Left ventricle myocardium superior (tissue), 1 donor: ENCODE measurements at regions not wholly inside any gene's neighbourhood (a gene's known extent, or its start where the extent isn't known, plus 50 kb on each side); places are given as distances from the start of the nearest gene placed in this dataset.
"Not testable (repeated sequence)": the region's sequence is repeated elsewhere in the genome, so short reads cannot be mapped to it uniquely, and the experiment has no call there.

Experiments used
- ATAC-seq: fragments of 200-7000 bp; cut with Tn5 transposase; one replicate; pipeline ENCODE4 v1.9.1; 2020; ENCODE audit warnings: mild to moderate bottlenecking, moderate library complexity
- DNase-seq: peaks from one replicate; pipeline ENCODE4 v3.0.0-alpha.2; 2020
- intact Hi-C: fragments of 100-400 bp; cut with micrococcal nuclease; formaldehyde crosslinking; loops from one replicate; pipeline ENCODE4 v1.11.0; 2022
- donor health status: DM: no; HTN: yes; CAD: no; lungs with severe emphysema.

- no peak for DNase-seq
- ATAC-seq, result no peak
- intact Hi-C loops, result no loop called here
Measured at GRCh38 chr18:67179726-67180125, 336.8 kb downstream of the DSEL start.

- DNase-seq, result no peak
- intact Hi-C loops, result no loop called here
- ATAC-seq, result no peak
Measured at GRCh38 chr18:67159662-67160061, 356.9 kb downstream of the DSEL start.

GRCh38 chr18:67154979-67155378, 361.5 kb downstream of the DSEL start:
- intact Hi-C loops, result no loop called here
- DNase-seq (no peak), ATAC-seq (no peak)

DNA sequence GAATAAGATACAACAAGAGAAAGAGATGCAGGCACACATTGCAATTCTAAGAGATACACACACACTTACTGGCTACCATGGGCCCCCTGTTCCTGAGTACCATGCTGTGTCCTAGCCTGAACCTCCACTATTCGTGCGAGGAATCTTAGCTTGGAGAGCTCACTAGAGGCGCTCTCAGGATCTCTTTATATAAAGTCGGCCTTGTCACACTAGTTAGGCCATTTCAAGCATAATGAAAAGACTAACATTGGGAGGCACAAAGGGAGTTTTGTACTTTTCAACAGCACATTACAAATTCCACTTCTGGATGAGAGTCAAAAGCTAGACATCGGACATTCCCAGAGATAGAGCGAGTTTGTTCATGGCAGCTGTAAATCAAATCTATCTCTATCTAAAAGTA, 365.2 kb downstream of the DSEL start:
- no peak for ATAC-seq
- intact Hi-C loops, result no loop called here
- DNase-seq, result no peak

- ATAC-seq, result no peak
- intact Hi-C loops, result no loop called here
- DNase-seq, result no peak
Measured at GRCh38 chr18:67145586-67146292, 370.8 kb downstream of the DSEL start.

- intact Hi-C loops, result no loop called here
- DNase-seq (no peak), ATAC-seq (no peak)
Measured at GRCh38 chr18:67144329-67144728, 372.2 kb downstream of the DSEL start.

DNA sequence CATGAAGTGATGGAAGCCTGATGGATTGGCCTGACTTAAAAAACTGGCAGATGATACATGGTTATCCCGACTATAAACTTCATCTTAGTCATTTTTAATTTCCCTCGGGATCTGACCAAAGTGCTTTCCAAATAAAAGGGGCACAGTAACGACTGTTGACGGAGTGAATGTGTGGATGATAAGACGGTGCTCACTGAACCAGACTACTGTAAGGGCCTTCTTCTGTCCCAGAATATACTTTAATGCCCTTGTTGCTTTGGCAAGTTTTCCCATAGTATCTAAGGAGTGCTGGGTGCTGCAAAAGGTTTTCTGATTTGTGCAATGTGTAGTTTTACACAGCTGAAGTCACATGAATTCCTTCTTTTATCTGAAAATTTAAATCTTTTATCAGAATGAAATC, 373.5 kb downstream of the DSEL start:
- intact Hi-C loops, result no loop called here
- no peak for ATAC-seq
- DNase-seq, result no peak

DNA sequence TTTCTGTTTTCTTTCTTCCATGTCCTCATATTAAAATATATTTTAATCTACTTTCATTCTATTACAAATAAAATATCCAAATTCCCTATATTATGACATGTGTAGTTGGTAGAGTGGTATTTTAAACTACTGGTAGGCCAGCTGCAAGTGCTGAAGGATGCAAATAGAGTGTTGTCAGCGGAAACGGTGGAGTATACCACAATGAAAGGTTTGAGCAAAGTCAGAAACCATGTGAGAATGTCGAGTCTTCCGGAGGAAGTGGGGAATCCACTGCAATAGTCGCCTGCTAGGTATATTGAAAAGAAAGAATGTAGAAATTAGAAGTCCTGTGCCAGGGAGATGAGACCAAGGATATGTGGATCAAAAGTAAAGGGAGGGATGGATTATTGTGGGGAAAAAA, 373.9 kb downstream of the DSEL start:
- intact Hi-C loops, result no loop called here
- ATAC-seq, result no peak
- no peak for DNase-seq

DNA sequence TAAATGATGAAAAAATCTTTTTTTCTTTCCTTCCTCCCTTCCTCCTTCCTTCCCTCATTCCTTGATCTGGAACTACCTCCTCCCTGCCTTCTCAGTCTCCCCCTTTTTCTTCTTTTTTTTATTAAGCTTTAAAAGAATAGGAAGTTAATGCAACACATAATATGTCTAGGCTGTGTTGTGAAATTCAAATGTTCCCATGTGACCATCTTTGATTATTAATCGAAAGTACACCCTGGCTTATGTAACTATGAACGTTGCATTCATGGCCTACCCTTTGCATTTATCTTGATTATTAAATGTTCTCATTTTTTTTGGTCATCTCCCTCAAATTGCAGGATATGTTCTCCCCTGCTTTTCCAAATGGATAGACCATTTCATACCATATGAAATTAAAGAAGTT, 376.0 kb downstream of the DSEL start:
- ATAC-seq, result no peak
- no peak for DNase-seq
- intact Hi-C loops, result no loop called here

DNA sequence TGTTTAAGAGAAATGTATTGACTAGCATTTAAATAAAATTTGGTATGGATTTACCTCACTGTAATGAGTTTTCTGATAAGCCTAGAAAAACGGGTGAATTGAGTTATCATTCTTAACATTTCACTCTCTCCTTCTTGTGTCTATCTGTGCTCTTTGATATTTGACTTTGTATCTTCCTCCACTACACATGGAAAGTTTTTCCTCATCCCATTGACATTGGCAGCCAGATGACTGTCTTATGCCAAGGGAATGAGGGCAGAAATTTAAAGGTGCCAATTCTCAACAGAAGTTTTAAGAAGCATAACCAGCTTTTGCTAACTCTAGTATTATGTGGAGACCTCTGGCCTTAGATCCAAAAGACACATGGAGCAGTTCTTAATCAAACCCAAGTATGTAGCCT, 376.6 kb downstream of the DSEL start:
- intact Hi-C loops, result no loop called here
- ATAC-seq (no peak), DNase-seq (no peak)

DNA sequence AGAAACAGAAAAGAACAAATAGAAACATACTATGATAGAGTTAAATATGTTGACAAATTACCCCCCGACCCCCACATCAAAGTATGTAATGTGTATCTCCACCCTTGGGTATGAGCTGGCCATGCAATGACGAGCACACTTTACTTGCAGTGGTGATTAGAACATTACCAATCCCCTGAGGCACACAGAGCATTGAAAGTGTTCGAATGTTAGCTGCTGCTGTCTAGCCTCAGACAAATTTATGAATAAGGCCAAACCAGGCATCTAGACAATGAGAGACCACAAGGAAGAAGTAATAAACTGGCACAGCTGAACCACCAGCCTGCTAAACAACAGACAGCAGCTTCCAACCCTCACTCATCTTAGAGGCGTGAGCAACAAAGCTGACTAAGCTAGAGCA, 380.5 kb downstream of the DSEL start:
- DNase-seq (no peak), ATAC-seq (no peak)
- intact Hi-C loops, result no loop called here

DNA sequence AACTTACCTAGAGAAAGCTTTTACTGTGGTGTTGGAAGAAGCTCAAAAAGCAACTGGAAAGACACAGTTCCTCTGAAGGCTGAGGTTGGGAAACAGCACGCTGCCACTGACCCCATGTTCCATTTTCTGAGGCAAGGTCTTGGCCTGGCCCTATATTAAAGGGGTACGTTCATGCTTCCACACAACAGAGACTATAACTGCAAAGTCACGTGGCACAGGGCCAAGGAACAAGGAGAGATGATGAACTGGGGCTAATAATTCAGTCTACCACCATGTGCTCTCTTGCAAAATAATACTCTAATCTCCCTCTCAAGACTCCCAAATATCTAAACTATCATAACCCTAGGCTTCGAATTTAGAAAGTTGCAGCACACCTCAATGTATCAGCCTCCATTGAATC, 381.6 kb downstream of the DSEL start:
- intact Hi-C loops, result no loop called here
- no peak for DNase-seq
- no peak for ATAC-seq

- ATAC-seq, result no peak
- no peak for DNase-seq
- intact Hi-C loops, result no loop called here
Measured at GRCh38 chr18:67133669-67134068, 382.9 kb downstream of the DSEL start.

DNA sequence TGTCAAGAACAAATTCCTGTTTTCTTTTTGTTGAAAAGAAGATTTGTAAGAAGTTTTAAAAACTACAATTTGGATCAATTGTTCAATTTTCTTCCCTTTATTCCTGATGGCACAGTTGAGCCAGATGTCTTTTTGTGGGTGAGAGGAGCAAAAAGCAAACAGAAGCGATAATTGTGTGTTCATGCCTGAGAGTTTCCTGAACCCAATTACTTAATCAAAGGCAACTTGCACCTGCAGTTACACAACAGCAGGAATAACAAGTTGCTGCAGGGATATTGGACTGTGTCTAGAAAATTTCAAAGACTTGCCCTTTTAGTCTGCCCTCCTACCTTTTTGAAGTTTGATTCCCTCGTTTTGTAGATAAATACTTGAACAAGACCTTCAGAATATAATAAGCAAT, 383.6 kb downstream of the DSEL start:
- DNase-seq (no peak), ATAC-seq (no peak)
- intact Hi-C loops, result no loop called here

DNA sequence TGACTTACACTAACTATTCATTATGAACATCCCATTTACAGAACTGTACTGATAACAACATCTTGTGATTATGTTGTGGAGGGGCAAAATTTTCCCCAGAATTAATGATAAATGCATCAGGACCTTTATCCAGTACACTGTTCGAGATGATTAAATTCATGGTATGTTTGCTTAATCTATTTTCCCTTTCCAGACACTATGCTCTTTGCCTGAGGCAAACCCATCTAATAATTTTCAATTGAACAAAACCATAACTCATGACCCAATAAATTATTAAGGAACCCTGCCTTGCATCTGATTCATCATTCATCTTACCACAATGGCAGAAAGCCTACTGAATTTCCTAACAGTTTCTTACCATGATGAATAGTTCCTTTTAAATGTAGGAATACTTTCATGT, 385.0 kb downstream of the DSEL start:
- intact Hi-C loops, result no loop called here
- ATAC-seq, result no peak

GRCh38 chr18:67126751-67127150, 389.8 kb downstream of the DSEL start:
- ATAC-seq, intact Hi-C loops, DNase-seq: not testable (repeated sequence)

More for the DNA sequence above, 385.0 kb downstream of the DSEL start:
- DNase-seq, result no peak

- no peak for DNase-seq
- no peak for ATAC-seq
Measured at GRCh38 chr18:67123901-67124300, 392.6 kb downstream of the DSEL start.

DNA sequence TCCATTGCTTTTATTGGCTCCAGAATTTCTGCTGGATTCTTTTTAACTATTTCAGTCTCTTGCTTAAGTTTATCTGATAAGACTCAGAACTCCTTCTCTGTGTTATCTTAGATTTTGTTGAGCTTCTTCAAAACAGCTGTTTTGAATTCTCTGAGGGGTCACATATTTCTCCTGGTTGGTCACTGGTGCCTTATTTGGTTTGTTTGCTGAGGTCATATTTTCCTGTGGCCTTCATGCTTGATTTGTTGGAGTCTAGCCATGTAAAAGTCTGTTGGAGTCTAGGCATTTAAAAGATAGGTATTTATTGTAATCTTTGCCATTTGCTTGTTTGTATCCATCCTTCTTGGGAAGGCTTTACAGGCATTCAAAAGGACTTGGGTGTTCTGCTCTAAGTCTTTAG, 398.7 kb downstream of the DSEL start:
- intact Hi-C loops, result no loop called here
- DNase-seq (no peak), ATAC-seq (no peak)

More at GRCh38 chr18:67123901-67124300, 392.6 kb downstream of the DSEL start:
- intact Hi-C loops, result no loop called here

DNA sequence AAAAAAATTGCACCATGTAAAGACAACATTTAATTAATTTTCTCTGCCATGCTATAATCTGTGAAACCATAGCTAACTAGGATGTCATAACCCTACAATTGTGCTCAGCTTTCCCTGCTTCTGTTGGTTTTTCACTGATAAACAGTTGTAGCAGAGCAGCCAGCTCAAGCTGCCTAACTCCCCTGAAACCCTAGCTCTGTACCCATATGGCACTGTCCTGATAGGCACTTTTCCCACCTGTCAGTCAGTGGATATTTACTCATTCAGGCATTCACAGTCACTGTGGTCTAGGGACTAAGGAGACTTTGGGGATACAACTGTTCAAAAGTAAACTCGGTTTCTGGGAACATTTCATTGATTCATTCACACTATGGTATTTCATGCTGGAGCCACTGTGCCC, 407.0 kb downstream of the DSEL start:
- DNase-seq (no peak), ATAC-seq (no peak)
- intact Hi-C loops, result no loop called here

GRCh38 chr18:67108894-67109293, 407.6 kb downstream of the DSEL start:
- DNase-seq (no peak), ATAC-seq (no peak)
- intact Hi-C loops, result no loop called here

- intact Hi-C loops, result no loop called here
- peak; percentile 40 for DNase-seq
- peak; percentile 56 for ATAC-seq
Measured at GRCh38 chr18:67104700-67105284, 411.7 kb downstream of the DSEL start.
